ENCODE measurements at regions not wholly inside any gene's neighbourhood (a gene's known extent, or its start where the extent isn't known, plus 50 kb on each side); places are given as distances from the start of the nearest gene placed in this dataset.
A peak's percentile ranks its signal among the peaks of the same experiment; 100 is the strongest.

GRCh38 chr5:164593982-164594381 lies 1088.6 kb downstream of the MAT2B start:
- Histone ChIP-seq H3K9ac (replicated peaks; ENCODE audit: extremely low read depth, insufficient read depth, low read length) (no peak overlapping the region), H3K27me3 (ENCODE audit: control insufficient read depth in 2 of 2, insufficient read depth in 2 of 2, low read length in 2 of 2) (no peaks in the 10 kb centered on the region), H3K36me3 (ENCODE audit: control insufficient read depth in 2 of 2, extremely low read depth in 1 of 2, insufficient read depth in 2 of 2, low read length in 2 of 2) (no peaks in the 10 kb centered on the region), H3K9me1 (replicated peaks; ENCODE audit: control insufficient read depth, extremely low read depth, insufficient read depth, low read length) (no peaks in the 10 kb centered on the region), H3K4me2 (ENCODE audit: insufficient read depth, low read length) (no peak overlapping the region), H3K9me3 (replicated peaks; ENCODE audit: control insufficient read depth, insufficient read depth, low read length) (no peaks in the 10 kb centered on the region), H3K4me3 (replicated peaks in 1 of 3; ENCODE audit: insufficient read depth in 1 of 3, low read depth in 1 of 3, low read length in 3 of 3) (no peak overlapping the region), H3K27ac (ENCODE audit: insufficient read depth, low read depth, low read length) (no peak overlapping the region), H4K20me1 (replicated peaks; ENCODE audit: control insufficient read depth, extremely low read depth, insufficient read depth, low read length) (no peaks in the 10 kb centered on the region), H2AFZ (ENCODE audit: low read depth, low read length) (no peak overlapping the region), H3K79me2 (ENCODE audit: control insufficient read depth, insufficient read depth, low read length) (no peaks in the 10 kb centered on the region), H3K4me1 (ENCODE audit: control insufficient read depth, extremely low read depth, insufficient read depth, low read length) (no peaks in the 10 kb centered on the region)
- no peak for TF ChIP-seq JUN (IDR thresholded peaks at IDR 0.05; ENCODE audit: borderline replicate concordance, insufficient read depth, insufficient read length, low read depth)
- TF ChIP-seq MYC (IDR thresholded peaks at IDR 0.05; ENCODE audit: low read depth, low read length), result no peak
- no peak for TF ChIP-seq GATA2 (IDR thresholded peaks at IDR 0.05; ENCODE audit: insufficient read depth, insufficient read length, low read depth, low read length)
- no peak for TF ChIP-seq POLR2A (IDR thresholded peaks at IDR 0.05; ENCODE audit: low read depth, low read length)
- no peak for TF ChIP-seq POLR2AphosphoS5 (IDR thresholded peaks at IDR 0.05; ENCODE audit: insufficient read depth, low read depth, low read length)
- TF ChIP-seq FOS (IDR thresholded peaks at IDR 0.05; ENCODE audit: borderline replicate concordance, insufficient read depth, low read length), result no peak
- no peak for TF ChIP-seq MAX (IDR thresholded peaks at IDR 0.05; ENCODE audit: insufficient read depth, insufficient read length)
- TF ChIP-seq EZH2 (IDR thresholded peaks at IDR 0.05; ENCODE audit: borderline replicate concordance, low read depth, low read length, severe bottlenecking), result no peak
- CTCF ChIA-PET, result no interaction called here
- DNase-seq (ENCODE audit: low read depth, low spot score), result no peak
- intact Hi-C loops (cut with micrococcal nuclease), result no loop called here
- POLR2A ChIA-PET, result no interaction called here
- FAIRE-seq, result no peak
- dilution Hi-C loops (cut with MboI; ENCODE audit: extremely low pct_ligation_motif_present, low sequenced_read_pairs), result no loop called here
- no TSS peak for BruUV-seq (replicated peaks)

GRCh38 chr5:164597293-164597900 lies 1092.0 kb downstream of the MAT2B start:
- no peaks in the 10 kb centered on the region for H3K36me3 ChIP-seq (ENCODE audit: control insufficient read depth in 2 of 2, extremely low read depth in 1 of 2, insufficient read depth in 2 of 2, low read length in 2 of 2)
- peaks cover 2% of the 10 kb centered on the region for H3K9me3 ChIP-seq (replicated peaks; ENCODE audit: control insufficient read depth, insufficient read depth, low read length)
- TF ChIP-seq POLR2A (IDR thresholded peaks at IDR 0.05; ENCODE audit: low read depth, low read length), result no peak
- no peak for TF ChIP-seq MYC (IDR thresholded peaks at IDR 0.05; ENCODE audit: low read depth, low read length)
- TF ChIP-seq CTCF (IDR thresholded peaks at IDR 0.05; ENCODE audit: extremely low read depth in 1 of 2, insufficient read depth in 1 of 2, low read depth in 1 of 2, low read length in 2 of 2), result peak; percentile 6 to 19
- intact Hi-C loops (cut with micrococcal nuclease), result no loop called here
- no peaks in the 10 kb centered on the region for H3K79me2 ChIP-seq (ENCODE audit: control insufficient read depth, insufficient read depth, low read length)
- H3K4me3 ChIP-seq (replicated peaks in 1 of 3; ENCODE audit: insufficient read depth in 1 of 3, low read depth in 1 of 3, low read length in 3 of 3), result no peak overlapping the region
- H3K4me2 ChIP-seq (ENCODE audit: insufficient read depth, low read length), result no peak overlapping the region
- ChIA-PET CTCF (no interaction called here), POLR2A (no interaction called here)
- no peaks in the 10 kb centered on the region for H3K27me3 ChIP-seq (ENCODE audit: control insufficient read depth in 2 of 2, insufficient read depth in 2 of 2, low read length in 2 of 2)
- H3K27ac ChIP-seq (ENCODE audit: insufficient read depth, low read depth, low read length), result no peak overlapping the region
- BruUV-seq (replicated peaks), result no TSS peak
- no peaks in the 10 kb centered on the region for H3K9me1 ChIP-seq (replicated peaks; ENCODE audit: control insufficient read depth, extremely low read depth, insufficient read depth, low read length)
- H2AFZ ChIP-seq (ENCODE audit: low read depth, low read length), result no peak overlapping the region
- dilution Hi-C loops (cut with MboI; ENCODE audit: extremely low pct_ligation_motif_present, low sequenced_read_pairs), result no loop called here
- no peaks in the 10 kb centered on the region for H3K4me1 ChIP-seq (ENCODE audit: control insufficient read depth, extremely low read depth, insufficient read depth, low read length)
- no peak for DNase-seq (ENCODE audit: low read depth, low spot score)
- H4K20me1 ChIP-seq (replicated peaks; ENCODE audit: control insufficient read depth, extremely low read depth, insufficient read depth, low read length), result no peaks in the 10 kb centered on the region
- no peak overlapping the region for H3K9ac ChIP-seq (replicated peaks; ENCODE audit: extremely low read depth, insufficient read depth, low read length)
- FAIRE-seq, result no peak

Measured in endothelial cell of umbilical vein (primary cell).